PC-9 (cell line): ENCODE measurements at regions not wholly inside any gene's neighbourhood (a gene's known extent, or its start where the extent isn't known, plus 50 kb on each side); places are given as distances from the start of the nearest gene placed in this dataset.

Experiments used
- CTCF ChIP-seq: fragments of 200-600 bp; sonication (generic); conservative IDR thresholded peaks from 2 replicates; pipeline ENCODE4 v1.6.1; 2017; ENCODE audit warnings: mixed run types, antibody characterized with exemption, mild to moderate bottlenecking, moderate library complexity
- EZH2 ChIP-seq: fragments of 200-600 bp; sonication (generic); IDR thresholded peaks from 2 replicates; pipeline ENCODE4 v1.8.0; 2017; ENCODE audit warnings: antibody characterized with exemption, low read depth

GRCh38 chr9:120263836-120264235 is 316.1 kb downstream of the CDK5RAP2 start:
- TF ChIP-seq CTCF (no peak), EZH2 (no peak)
